ENCODE measurements at regions not wholly inside any gene's neighbourhood (a gene's known extent, or its start where the extent isn't known, plus 50 kb on each side); places are given as distances from the start of the nearest gene placed in this dataset.

GRCh38 chr2:216761809-216762208 lies 66.5 kb upstream of the IGFBP5 start:
- ATAC-seq = no peak
- TF ChIP-seq TCF4 (CRISPR knock-in tag; IDR thresholded peaks at IDR 0.05; ENCODE audit: borderline replicate concordance) (no peak), PPARA (CRISPR knock-in tag; IDR thresholded peaks at IDR 0.05; ENCODE audit: borderline replicate concordance) (no peak), SNAI2 (CRISPR knock-in tag; IDR thresholded peaks at IDR 0.05) (no peak), OSR1 (CRISPR knock-in tag; IDR thresholded peaks at IDR 0.05) (no peak), TSHZ2 (CRISPR knock-in tag; IDR thresholded peaks at IDR 0.05) (no peak), ISL1 (CRISPR knock-in tag; IDR thresholded peaks at IDR 0.05) (no peak), PATZ1 (CRISPR knock-in tag; IDR thresholded peaks at IDR 0.05; ENCODE audit: borderline replicate concordance) (no peak)

GRCh38 chr2:216761133-216761532 lies 65.8 kb upstream of the IGFBP5 start:
- ATAC-seq = no peak
- TF ChIP-seq BACH2 (CRISPR knock-in tag; IDR thresholded peaks at IDR 0.05; ENCODE audit: borderline replicate concordance) = no peak

GRCh38 chr2:216758256-216759155 lies 63.2 kb upstream of the IGFBP5 start:
- no peak for TF ChIP-seq PPARA (CRISPR knock-in tag; IDR thresholded peaks at IDR 0.05; ENCODE audit: borderline replicate concordance)
- no peak for TF ChIP-seq ZC3H10 (CRISPR knock-in tag; IDR thresholded peaks at IDR 0.05)
- no peak for TF ChIP-seq CREB5 (CRISPR knock-in tag; IDR thresholded peaks at IDR 0.05; ENCODE audit: low read depth)
- no peak for TF ChIP-seq PATZ1 (CRISPR knock-in tag; IDR thresholded peaks at IDR 0.05; ENCODE audit: borderline replicate concordance)
- TF ChIP-seq ZNF70 (CRISPR knock-in tag; IDR thresholded peaks at IDR 0.05) = no peak
- TF ChIP-seq CSRNP3 (CRISPR knock-in tag; IDR thresholded peaks at IDR 0.05) = no peak
- no peak for TF ChIP-seq TSHZ2 (CRISPR knock-in tag; IDR thresholded peaks at IDR 0.05)
- no peak for TF ChIP-seq SNAI2 (CRISPR knock-in tag; IDR thresholded peaks at IDR 0.05)
- no peak for TF ChIP-seq GLIS3 (CRISPR knock-in tag; IDR thresholded peaks at IDR 0.05)
- ATAC-seq = no peak

Measured in SK-N-SH treated with all-trans-retinoic acid at 6 μM for 48 hours (cell line).